ENCODE measurements at regions not wholly inside any gene's neighbourhood (a gene's known extent, or its start where the extent isn't known, plus 50 kb on each side); places are given as distances from the start of the nearest gene placed in this dataset.
"Not testable (repeated sequence)": the region's sequence is repeated elsewhere in the genome, so short reads cannot be mapped to it uniquely, and the experiment has no call there.

DNA sequence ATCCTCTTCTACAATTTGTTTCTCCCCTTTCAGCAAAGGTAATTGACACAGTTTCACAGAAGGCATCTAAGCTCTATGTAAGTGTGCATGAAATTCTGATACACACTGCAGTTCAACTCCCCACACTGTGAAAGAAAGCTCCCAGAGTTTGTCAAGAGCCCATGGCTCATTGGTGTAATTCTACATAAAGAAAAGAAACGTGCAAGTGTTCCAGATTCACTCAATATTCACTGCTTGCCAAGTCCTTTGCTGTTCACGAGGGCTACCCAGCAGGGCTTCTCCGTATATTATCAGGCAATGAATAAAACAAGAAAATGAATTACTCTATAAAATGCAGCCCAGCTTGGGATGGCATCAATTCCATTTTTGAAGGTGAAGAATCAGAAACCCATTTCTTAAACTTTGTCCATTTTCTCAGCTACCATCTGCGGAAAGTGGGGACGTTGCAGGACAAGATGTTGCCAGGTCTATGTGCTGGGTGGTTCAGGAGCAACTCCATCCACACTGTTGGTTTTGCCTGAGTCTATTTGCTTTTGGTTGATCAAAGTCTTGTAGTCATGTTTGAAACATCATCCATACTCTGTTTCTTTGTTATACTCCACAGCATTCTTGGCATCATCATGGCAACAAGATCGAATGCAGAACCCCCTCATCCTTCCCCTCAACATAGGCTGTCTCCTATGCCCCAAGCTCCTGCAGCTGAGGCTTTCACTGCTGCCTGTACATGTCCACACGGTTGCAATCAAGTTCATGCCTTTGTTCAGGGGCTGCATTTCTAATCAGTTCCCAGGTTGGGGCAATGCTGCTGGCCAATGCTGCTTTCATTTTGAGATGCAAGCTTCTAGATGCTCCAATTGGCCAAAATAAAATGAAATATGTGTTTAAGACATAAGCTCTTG is 301.8 kb downstream of the MED10 start:
- TF ChIP-seq, protein P1, sequence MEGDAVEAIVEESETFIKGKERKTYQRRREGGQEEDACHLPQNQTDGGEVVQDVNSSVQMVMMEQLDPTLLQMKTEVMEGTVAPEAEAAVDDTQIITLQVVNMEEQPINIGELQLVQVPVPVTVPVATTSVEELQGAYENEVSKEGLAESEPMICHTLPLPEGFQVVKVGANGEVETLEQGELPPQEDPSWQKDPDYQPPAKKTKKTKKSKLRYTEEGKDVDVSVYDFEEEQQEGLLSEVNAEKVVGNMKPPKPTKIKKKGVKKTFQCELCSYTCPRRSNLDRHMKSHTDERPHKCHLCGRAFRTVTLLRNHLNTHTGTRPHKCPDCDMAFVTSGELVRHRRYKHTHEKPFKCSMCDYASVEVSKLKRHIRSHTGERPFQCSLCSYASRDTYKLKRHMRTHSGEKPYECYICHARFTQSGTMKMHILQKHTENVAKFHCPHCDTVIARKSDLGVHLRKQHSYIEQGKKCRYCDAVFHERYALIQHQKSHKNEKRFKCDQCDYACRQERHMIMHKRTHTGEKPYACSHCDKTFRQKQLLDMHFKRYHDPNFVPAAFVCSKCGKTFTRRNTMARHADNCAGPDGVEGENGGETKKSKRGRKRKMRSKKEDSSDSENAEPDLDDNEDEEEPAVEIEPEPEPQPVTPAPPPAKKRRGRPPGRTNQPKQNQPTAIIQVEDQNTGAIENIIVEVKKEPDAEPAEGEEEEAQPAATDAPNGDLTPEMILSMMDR (IDR thresholded peaks at IDR 0.05; ENCODE audit: insufficient read depth, low read depth, low read length) = no peak
- H3K4me3 ChIP-seq (ENCODE audit: low read depth, low read length) = no peak overlapping the region

DNA sequence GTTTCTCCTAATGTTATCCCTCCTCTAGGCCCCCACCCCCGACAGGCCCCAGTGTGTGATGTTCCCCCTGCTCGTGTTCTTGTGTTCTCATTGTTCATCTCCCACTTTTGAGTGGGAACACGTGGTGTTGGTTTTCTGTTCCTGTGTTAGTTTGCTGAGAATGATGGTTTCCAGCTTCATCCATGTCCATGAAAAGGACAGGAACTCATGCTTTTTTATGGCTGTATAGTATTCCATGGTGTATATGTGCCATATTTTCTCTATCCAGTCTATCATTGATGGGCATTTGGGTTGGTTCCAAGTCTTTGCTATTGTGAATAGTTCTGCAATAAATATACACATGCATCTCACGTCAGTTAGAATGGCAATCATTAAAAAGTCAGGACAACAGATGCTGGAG is 305.9 kb downstream of the MED10 start:
- DNase-seq (ENCODE audit: low read depth); H3K4me3 ChIP-seq (ENCODE audit: low read depth, low read length): not testable (repeated sequence)

More for the DNA sequence above, 301.8 kb downstream of the MED10 start:
- no peak for DNase-seq (ENCODE audit: low read depth)

DNA sequence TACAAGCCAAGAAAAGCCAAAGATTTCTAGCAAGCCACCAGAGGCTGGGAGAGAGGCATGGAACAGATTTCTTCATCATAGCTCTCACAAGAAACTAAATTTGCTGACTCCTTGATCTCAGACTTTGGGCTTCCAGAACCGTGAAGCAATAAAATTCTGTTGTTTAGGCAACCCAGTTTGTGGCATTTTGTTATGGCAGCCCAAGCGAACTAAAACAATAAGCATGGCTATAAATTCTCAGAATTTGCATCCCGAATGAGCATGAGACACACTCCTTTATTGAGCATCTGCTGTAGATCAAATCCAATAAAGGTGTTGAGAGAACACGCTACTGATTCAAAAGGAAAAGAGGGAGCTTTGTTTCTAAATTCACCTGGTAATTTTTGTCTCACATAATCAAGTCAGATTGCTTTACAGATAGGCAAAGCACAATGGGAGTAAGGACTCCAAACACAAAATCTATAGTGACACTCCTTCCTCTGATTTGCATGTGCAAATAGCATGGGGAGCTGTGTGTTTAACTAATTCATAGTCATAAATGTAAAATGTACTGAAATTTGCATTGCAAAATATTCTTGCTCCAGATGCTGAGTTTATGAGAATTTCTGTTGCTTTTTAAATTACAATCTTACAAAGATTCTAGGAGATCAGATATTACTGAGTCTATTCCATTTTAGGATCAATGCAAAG is 308.7 kb downstream of the MED10 start:
- TF ChIP-seq, protein P1 (IDR thresholded peaks at IDR 0.05; ENCODE audit: insufficient read depth, low read depth, low read length) = no peak
- DNase-seq (ENCODE audit: low read depth) = no peak
- H3K4me3 ChIP-seq (ENCODE audit: low read depth, low read length) = no peak overlapping the region

DNA sequence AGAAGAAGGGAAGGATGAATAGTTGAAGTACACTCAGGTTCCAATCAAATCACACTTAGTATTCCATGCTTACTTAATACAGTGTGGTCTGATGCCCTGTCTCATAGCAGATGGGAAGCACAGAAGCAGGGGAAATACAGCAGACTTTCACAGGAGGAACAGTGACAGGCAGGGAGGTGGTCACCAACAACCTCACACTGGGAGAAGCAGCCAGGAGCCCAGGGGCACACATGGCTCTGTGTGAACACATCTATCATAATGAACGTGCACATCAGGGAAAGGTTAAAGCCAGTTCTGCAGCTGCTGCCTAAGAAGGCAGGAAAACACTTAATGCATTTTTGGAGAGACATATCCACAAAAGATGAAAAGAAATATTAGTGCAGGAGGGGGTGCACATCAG is 312.3 kb downstream of the MED10 start:
- TF ChIP-seq, protein P1 (IDR thresholded peaks at IDR 0.05; ENCODE audit: insufficient read depth, low read depth, low read length) = no peak
- no peak for DNase-seq (ENCODE audit: low read depth)

DNA sequence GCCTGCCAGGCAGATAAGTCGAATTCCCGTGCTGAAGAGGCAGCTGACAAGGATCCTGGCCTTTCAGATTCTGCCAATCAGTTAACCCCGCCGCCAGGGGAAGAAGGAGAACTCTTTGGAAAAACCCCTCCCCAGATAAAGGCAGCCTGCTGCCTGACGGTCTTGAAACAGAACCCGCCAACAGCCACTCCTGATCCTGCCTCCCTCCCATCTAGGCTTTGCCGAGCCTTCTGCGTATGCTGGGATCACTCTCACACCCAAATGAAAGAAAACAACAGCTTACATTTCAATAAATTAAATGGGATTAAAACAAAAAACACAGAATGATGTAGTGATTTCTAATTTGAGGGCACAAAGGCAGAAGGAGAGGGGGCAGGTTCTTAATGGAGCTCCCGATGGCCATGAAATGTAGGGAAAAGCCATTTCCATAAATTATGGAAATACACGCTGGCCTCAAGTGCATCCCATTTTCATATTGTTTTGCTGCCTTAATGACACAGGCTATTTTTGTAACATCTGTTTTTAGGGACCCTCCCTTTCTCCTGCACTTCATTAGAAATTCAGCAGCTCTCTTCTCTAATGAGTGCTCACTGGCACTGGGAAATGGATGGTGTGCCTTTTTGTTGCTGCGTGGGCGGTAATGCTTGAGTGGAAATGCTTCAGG is 319.1 kb downstream of the MED10 start:
- TF ChIP-seq, protein P1 (IDR thresholded peaks at IDR 0.05; ENCODE audit: insufficient read depth, low read depth, low read length) = no peak
- no peak for DNase-seq (ENCODE audit: low read depth)
- H3K4me3 ChIP-seq (ENCODE audit: low read depth, low read length) = no peak overlapping the region

More for the DNA sequence above, 312.3 kb downstream of the MED10 start:
- no peak overlapping the region for H3K4me3 ChIP-seq (ENCODE audit: low read depth, low read length)

DNA sequence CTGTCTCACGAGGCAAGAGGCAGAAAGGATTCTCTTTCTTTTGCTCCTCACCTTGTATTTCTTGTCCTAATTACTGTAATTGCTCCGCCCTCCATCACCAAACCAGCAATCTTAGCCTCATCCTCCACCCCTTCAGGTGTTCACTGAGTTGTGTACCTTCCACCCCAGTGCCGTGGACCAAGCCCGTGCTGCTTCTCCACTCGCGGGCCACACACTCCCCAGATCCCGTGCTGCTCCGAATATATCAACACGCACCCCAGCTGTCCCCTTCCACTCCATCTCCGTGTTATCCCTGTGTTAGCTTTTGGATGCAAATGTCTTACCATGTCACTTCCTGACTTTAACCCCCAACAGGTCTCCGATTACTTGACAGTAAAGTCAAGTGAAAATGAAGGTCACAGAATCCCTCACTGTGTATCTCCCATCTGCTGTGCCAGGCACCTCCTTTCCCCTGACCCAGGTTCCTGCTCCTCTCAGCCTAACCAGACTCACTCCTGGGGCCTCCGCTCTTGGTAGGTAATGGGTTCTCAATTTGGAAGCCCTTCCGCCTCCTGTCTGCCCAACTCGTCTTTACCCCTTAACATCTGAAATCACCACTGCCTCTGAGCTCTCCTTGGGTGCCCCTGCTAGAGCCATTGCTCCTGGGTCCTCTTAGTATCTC is 320.2 kb downstream of the MED10 start:
- no peak for DNase-seq (ENCODE audit: low read depth)
- no peak overlapping the region for H3K4me3 ChIP-seq (ENCODE audit: low read depth, low read length)
- TF ChIP-seq, protein P1 (IDR thresholded peaks at IDR 0.05; ENCODE audit: insufficient read depth, low read depth, low read length) = no peak

Measured in fibroblast of villous mesenchyme (primary cell).